Right lung (tissue), 2 donors: ENCODE measurements at regions not wholly inside any gene's neighbourhood (a gene's known extent, or its start where the extent isn't known, plus 50 kb on each side); places are given as distances from the start of the nearest gene placed in this dataset.
A peak's percentile ranks its signal among the peaks of the same experiment; 100 is the strongest.

Source experiments
- DNase-seq, 2 donors: peaks; one replicate each; pipeline ENCODE4 v3.0.0-alpha.2; 2013

DNA sequence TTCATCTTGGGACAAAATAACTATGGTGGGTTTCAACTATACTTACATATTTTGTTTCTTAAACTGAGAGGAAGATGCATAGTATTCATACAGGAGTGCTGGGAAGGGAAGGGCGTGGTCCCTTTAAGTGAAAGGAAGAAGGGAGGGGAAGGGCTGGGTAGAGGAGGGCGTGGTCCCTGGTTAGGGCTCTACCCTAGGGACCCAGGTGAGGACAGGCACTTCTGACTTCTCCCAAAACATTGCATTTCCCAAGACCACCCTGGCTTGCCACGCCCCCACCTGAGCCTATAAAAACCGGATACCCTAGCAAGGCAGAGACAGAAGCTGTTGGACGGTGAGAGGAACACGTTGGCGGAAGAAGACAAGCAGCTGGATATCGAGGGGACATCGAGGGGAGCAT lies 157.6 kb upstream of the PLXNA4 start:
- no peak for DNase-seq

DNA sequence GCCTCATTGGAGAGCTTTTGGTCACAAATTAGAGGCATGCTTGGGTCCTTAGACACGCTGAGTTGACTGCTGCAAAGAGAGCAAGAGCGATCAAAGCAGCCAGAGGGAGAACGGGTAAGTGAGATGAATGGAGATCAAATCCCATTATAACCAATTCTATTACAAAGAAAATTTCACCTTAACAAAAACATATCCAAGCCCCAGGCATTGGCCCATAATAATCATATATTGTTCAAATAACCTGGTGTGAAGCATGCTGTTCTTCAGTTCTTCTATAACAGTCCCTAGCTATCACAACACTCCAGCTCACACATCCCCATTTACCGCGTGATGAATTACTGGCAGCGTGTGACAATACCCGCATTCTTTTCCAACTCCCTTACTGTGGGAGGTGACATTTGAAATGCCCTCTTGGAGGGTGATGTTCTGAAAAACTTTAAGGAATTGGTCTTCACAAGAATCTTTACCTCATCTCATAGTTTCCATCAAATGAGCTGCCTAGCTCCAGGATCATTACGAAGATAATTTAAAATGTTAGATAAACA lies 156.1 kb upstream of the PLXNA4 start:
- no peak for DNase-seq

DNA sequence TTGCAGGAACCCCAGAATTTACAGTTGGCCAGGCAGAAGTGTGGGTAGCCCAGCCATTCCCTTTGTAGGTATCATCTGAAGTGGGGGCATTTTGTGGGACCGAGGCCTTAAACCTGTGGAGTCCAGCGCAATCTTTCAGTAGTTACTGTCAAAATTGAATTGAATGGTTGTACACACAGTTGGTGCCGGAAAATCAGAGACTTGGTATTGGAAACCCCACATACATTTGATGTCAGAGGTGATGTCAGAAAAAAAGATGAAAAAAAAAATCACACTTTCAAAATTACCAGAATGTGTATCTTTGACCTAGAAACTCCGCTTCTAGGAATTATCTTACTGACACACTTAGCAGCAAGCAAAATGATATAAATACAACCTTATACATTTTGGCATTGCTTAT lies 153.8 kb upstream of the PLXNA4 start:
- DNase-seq: no peak

DNA sequence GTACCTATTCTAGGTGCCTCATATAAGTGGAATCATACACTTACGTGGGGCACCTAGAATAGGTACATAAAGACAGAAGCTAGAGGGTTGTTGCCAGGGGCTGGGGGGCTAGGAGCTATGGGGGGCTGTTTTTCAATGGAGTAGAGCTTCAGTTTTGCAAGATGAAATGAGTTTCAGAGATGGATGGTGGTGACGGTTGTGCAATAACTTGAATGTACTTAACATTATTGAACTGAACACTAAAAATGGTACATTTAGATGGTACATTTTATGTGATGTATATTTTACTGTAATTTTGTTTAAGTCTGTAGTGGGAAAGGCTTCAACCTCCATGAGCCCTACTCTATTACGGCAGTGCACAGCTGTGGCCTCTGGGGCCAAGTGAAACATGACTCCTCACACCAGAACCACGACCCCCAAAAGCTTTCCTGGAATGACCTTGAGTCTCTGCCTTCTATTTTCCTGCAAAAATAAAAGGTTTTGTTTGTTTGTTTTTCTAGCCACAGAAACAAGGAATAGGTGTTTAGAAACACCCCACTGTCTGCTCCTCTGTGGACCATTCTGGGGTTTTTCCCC lies 147.3 kb upstream of the PLXNA4 start:
- no peak for DNase-seq

DNA sequence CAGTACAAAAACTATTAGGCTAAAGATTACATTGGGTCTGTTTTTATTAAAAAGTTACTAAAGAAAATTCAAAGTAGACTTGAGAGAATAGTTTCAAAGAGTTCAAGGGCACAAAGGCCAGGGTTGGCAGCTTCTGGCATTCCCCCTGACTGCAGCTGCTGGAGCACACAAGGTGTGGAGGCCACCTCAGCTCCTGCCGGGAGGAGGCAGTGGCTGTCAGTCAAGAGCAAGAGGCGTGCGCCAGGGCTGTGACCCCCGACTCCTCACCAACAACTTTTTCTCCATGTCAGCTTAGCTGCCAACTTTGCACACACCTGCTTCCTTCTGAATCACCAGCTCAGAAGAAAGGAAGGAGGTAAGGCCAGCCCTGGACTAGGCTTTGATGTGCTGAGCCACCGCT lies 144.6 kb upstream of the PLXNA4 start:
- DNase-seq: no peak

DNA sequence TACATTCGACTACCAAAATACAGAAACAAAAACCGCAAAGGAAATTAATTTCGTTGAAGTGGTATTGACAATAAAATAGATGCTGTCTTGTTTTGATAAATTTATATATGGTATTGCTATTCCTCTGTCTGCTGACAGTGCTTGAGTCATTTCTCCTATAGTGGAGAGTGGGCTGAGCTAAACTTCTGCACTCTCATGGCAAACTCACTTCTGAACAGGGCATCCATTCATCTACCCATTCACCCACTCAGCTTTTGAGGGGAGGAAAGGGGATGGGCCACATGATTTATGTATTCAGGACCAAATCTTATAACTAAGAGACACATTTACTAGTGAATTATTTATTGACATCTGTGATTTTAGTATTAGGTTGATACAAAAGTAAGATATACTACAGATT lies 137.6 kb upstream of the PLXNA4 start:
- no peak for DNase-seq

DNA sequence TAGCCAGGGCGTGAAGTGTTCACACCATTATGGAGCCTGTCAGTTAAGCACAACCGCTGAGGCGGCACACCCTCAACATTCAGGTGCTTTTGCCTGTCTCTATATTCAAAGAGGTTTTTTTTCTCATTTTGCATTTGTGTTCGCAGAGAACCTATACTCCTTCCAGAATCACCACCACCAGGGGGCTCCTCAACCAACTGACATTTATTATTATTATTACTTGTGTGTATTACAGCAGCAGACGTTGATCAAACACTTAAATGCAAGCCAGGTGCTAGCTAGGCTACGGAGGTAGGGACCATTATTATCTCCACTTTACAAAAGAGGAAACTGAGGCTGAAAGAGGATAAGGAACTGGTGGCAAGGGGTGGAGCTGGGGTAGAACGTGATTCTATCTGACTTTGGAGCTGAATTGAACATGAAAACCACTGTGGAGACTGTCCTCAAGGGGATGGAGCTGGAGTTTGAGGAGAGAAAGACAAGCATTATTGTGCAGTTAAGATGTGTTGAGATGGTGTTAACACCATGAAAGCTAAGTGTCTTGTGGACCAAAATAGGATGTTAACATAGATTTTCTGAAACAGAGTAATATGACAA lies 133.8 kb upstream of the PLXNA4 start:
- DNase-seq: peak in 1 of 2 donors; percentile 3

DNA sequence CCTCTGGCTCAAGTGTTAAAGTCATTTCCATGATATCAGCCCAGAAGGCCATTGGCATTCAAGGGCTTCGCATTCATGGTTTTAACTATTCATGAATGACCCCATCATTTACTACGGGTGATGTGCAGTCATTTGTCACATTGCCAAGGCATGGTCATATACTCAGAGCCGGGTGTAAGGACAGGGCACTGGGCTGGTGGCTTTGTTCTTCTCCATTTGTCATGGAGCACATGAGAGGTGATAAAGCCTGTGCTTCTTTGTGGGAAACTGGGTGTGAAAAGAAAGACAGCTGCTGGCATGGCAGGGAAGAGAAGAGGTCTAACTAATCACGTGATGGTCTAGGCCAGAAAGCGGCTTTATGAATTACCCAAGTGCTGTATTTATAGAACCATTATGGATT lies 132.2 kb upstream of the PLXNA4 start:
- DNase-seq: no peak

DNA sequence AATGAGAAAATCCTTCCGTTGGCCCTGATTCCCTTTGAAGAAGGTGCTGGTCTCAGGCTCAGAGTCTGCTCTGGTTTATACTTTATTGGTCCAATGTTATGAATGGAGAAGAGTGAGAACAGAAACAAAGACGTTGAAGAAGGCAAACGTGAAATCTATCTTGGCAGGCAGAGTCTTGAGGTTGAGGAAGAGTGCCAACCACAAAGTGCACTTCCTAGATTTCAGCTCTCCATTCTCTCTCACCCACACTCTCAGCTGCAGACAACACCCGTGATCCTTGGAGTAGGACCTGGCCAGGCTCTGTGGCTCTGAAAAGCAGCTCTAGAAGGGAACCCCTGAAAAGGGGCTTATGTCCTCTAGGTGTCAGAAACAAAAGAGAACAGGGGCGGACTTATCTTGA lies 128.9 kb upstream of the PLXNA4 start:
- no peak for DNase-seq

DNA sequence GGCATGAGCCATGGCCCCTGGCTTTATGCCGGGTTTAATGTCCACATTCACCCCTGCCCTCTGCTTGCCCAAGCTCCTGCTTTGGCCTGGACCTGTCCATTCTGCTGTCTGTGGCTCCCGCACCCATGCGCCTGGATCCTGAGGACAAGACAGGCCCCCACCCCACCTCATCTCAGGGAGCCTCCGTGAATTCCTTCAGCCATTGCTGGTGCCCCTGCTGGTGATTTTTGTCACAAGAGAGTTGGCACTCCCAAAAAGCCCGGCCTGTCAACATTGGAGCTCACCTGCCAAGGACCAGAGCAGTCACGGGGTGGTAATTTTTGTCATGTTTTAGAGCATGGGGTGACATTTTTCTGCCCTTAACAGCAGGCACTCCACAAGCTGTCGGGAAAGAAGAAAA lies 127.5 kb upstream of the PLXNA4 start:
- DNase-seq: no peak

DNA sequence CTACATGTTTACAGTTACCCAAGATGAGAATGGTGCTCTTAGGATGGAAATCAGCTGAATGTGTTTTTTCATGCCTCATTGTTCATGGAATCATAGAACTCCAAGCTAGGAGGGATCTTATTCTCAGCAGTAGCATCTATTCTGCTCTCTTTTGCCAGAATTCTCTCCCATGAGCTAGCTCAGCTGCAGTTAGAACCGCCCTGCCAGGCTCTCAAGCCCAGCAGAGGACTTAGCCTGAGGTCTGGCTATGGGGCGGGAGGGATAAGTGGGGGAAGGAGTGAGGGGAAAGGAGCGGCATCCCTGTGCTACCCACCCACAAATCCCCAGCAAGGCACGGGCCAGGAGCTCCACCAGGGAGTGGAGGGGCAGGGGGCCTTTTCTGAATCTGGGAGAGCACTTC lies 120.7 kb upstream of the PLXNA4 start:
- no peak for DNase-seq

DNA sequence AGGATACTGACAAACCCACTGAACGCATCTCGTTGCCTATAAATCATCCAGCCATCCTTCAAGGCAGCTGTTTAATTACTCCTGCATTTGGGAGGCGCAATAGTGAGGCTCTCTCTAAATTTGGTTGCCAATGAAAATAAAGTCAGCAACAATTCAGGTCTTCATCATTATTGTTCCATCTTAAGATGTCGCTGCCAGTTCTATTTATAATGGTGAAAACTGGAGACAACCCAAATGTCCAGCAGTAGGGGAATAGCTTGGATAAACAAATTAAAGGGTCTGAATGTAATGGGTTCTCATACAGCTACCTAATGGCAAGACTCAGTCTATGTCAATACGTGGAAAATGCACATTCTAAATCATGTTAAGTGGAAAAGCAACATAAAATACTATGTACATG lies 120.1 kb upstream of the PLXNA4 start:
- DNase-seq: no peak

DNA sequence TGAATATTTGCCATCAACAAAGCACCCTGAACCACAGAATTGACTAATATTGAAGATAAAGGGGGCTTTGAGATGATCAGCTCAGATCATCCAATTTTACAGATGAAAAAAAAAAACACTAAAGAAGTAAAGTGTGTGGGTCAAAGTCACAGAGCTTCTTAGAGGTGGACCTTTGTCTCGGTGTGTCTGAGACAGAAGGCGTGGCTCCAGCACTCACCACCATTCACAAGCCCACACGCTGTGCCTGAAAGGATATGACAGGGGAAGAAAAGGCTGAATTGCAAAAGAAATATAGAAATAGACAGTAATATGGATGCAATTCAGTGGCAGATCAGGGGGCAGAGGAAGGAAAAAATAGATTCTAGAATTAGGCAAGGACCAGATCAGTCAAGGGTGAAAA lies 114.9 kb upstream of the PLXNA4 start:
- DNase-seq: no peak

DNA sequence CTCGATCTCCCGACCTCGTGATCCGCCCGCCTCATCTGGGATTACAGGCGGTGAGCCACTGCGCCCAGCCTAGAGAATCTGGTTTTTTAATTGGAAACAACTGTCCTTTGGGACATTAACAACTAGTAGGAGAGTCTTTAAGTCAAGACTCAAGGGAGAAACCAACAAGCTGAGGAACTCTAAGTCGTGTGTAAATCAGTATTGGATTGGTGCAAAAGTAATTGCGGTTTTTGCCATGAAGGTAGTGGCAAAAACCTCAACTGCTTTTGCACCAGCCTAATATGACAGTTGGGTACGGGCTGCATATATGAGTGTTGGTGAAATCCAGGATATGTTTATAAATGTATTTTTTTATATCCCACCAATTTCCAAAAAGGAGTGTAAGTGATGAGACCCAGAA lies 113.9 kb upstream of the PLXNA4 start:
- DNase-seq: no peak

DNA sequence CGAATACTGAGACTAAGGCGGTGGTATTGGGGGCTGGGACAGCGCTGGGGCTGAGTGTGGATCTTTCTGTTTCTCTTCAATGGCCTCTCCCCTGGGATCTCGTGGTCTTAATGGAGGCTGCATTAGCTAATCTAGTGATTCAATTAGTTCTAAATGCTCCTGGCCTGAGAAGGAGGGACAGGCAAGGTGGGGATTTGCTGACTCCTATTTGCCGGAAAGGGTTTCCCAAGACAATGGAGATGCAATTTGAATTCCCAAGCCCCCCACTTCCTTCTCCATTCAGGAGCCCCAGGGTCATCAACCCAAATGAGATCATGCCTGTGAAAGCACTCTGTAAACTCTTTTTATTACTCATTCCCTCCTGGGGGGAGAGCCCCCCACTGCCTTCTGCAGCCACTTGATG lies 111.7 kb upstream of the PLXNA4 start:
- DNase-seq: no peak

DNA sequence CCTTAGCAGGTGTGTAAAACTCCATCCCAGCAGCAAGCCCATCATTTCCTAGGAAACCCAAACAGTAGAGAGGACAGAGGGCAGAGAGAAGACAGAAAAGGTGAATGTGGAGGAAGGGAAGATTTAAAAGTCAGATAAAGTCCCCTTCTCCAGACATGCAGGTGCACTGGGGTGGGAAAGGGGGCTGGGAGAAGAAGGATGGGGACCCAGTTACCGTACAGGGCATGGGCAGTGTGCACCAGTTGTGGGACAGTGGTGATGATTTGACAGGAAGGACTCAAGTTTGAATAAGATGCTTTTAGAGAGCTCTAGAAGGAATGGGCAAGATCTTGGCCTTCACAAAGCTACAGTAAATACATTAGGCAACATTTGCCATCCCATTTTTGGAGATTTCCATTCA lies 110.7 kb upstream of the PLXNA4 start:
- DNase-seq: no peak

DNA sequence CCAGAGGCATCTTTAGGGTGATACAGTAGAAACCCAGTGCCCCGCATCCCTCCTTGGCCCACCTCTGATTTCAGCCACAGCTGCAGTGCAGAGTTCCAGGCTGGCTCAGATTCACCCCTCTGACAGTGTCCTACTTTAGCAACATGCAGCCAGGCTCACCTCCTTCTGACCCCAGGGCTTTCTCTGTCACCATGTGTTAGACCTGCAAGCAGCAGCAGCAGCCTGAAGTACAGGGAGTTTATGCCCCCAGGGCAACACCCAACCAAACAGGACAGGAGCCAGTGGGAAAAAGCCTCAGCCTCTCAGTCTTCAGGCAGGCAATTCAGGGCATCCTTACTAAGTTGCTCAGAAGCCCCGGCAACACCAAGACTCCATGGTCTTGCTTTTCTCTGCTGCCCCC lies 109.0 kb upstream of the PLXNA4 start:
- no peak for DNase-seq

DNA sequence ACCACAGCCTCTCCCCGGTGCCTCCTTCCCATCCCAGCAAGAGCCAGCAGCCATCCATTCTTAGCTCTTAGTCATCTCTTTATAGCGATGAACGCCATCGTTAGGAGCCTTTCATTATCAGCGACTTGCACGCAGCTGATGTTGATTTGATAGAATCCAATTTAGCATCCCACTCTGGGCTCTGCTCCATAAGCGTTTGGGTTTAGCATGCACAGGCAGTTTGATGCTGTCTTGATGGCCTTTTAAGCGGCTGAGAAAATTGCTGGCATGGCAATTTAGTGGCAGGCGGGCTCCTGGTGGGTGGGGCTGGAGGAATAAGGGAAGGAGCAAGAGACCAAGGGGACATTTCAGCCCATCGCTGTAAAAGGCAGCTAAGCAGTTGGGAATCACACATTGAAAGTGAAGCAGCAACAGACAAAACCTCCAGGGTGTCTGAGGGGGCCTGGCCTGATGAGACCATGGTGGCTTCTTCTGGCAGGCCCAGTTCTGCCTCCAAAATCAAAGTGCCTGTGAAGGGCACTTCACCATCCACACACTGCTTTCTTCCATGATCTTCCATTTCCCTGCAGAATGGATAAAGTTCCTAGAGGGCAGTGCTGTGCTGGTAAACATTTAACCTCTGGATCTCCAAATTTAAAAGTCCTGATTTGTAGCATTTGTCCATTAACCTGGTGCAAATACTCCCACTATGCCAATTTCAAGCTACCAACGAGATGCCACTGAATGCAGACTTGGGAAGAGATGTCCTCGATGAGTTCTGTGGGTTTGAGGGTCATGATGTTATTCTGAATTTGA lies 107.8 kb upstream of the PLXNA4 start:
- no peak for DNase-seq

DNA sequence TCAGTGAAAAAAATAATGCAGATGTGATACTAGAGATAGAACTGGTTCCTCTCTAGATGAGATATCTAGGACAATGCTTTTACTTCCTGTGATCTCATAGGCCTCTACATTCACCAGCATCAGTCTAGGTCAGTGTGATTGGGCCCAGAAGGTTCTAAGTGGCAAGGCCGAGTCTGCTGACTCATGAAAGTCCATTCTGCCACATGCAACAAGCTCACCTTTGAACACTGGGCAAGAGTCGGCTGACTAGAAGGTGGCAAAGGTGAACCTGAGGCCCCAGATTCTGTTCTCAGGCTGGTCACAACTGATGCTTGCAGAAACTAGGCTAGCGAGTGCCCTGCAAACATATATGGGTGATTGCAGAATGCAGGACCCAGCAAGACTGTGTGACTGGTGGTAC lies 105.7 kb upstream of the PLXNA4 start:
- no peak for DNase-seq

DNA sequence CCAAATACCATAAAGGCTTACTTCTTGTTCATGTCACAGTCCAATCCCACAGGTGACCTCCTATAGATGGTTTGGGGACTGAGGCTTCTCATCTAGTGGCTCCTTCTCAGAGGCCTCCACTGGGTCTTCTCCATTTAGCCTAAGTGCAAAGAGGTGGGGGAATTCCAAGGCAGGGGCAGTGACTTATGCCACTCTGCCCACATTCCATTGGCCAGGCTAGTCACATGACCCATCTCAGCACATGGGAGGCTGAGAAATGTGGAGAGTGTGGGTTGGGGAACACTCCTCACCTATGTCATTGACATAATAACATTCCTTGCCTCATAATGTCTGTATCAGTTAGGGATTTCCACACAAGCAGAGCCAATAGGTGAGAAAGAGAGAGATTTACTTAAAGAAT lies 104.3 kb upstream of the PLXNA4 start:
- no peak for DNase-seq

DNA sequence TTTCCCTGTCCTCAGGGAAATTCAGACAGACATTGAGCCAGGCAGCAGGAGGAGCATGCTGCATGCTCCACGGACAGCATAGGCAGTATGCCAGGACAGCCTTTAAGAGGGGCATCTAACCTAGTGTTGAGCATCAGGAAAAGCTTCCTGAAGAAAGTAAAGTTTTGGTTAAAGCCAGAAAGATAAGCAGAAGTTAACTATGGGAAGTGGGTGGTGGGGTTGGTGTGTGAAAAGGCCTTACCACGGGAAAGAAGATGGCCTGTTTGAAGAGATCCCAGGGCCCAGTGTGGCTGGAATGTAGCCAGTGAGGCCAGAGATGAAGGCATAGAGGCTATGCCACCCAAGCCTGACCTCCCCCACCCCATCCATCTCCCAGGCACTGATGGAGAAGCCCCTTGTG lies 102.4 kb upstream of the PLXNA4 start:
- no peak for DNase-seq

DNA sequence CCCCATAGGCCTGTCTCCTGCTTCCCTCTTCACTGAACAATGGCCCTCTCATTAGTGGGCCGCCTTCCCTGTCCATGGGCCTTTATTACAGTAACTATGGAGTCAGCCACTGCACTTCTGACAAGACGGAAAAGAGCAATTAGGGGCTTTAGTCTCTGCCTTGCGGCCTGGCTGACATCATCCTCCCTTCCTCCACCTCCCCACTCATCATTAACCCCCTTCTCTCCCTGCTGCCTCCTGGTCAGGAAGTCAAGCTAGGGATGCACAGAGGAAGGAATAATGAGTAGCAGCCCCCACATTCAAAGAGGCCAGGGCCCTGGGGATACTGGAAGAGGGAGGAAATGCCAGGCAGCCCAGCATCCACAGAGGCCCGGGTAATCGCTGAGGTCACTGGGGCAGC lies 101.6 kb upstream of the PLXNA4 start:
- no peak for DNase-seq
